Kidney (tissue), 13 donors: ENCODE measurements at regions not wholly inside any gene's neighbourhood (a gene's known extent, or its start where the extent isn't known, plus 50 kb on each side); places are given as distances from the start of the nearest gene placed in this dataset.
A peak's percentile ranks its signal among the peaks of the same experiment; 100 is the strongest.

ENCODE experiments used
- DNase-seq, 5 donors: peaks; one replicate each; pipeline ENCODE4 v3.0.0-alpha.2; 2013 to 2020
- FAIRE-seq: peaks from 2 replicates; lab custom pipeline; 2012; peaks lifted over from hg19 to GRCh38; lab: Jason Lieb, UNC
- H3K27ac ChIP-seq, 2 donors: one replicate each; pipeline ENCODE4 v1.7.0; 2013; ENCODE audit warnings: low read depth in 2 of 2, low read length in 2 of 2, inconsistent platforms in 1 of 2
- H3K27me3 ChIP-seq: one replicate; pipeline ENCODE4 v1.7.1; 2013; ENCODE audit warnings: low read length, inconsistent platforms; ENCODE audit not compliant: control insufficient read depth, insufficient read depth
- H3K36me3 ChIP-seq, 3 donors: one replicate each; pipeline versions ENCODE4 v1.7.0 to v1.7.1; 2013; ENCODE audit warnings: low read length in 3 of 3, control low read depth in 1 of 3, inconsistent platforms in 1 of 3; ENCODE audit not compliant: insufficient read depth in 3 of 3, control insufficient read depth in 2 of 3
- H3K4me1 ChIP-seq, 3 donors: one replicate each; pipeline versions ENCODE4 v1.7.0 to v1.7.1; 2013; ENCODE audit warnings: low read length in 3 of 3, inconsistent platforms in 1 of 3, low read depth in 1 of 3; ENCODE audit not compliant: control insufficient read depth in 2 of 3, insufficient read depth in 2 of 3
- H3K4me3 ChIP-seq, 3 donors: one replicate each; pipeline versions ENCODE4 v1.7.0 to v1.8.1; 2013; ENCODE audit warnings: low read length in 3 of 3, control low read depth in 1 of 3, inconsistent platforms in 1 of 3
- H3K9ac ChIP-seq, 3 donors: one replicate each; pipeline versions ENCODE4 v1.7.0 to v1.7.1; 2013; ENCODE audit warnings: low read length in 3 of 3, control low read depth in 1 of 3, inconsistent platforms in 1 of 3
- H3K9me3 ChIP-seq, 3 donors: one replicate each; pipeline versions ENCODE4 v1.7.0 to v1.7.1; 2013; ENCODE audit warnings: low read length in 3 of 3, control low read depth in 1 of 3, inconsistent platforms in 1 of 3; ENCODE audit not compliant: control insufficient read depth in 2 of 3, insufficient read depth in 1 of 3
- CTCF ChIP-seq: IDR thresholded peaks from 3 replicates; pipeline ENCODE4 v1.5.1; 2012; ENCODE audit warnings: mild to moderate bottlenecking, moderate library complexity, borderline replicate concordance; ENCODE audit not compliant: insufficient read depth; ENCODE audit errors: extremely low read depth
- intact Hi-C: fragments of 100-400 bp; cut with DNase I; formaldehyde crosslinking; loops from one replicate; pipeline ENCODE4 v1.11.1; 2022
- donor health status: control.
- donor health status: control.
- donor health status: control.
- donor health status: control.
- donor health status: control.
- donor health status: DM: yes; HTN: yes; CAD: no.
- donor health status: Normal renal cell carcinoma (clear cell type).

- no peak overlapping the region for H3K27ac ChIP-seq
- H3K27me3 ChIP-seq, result no peaks in the 10 kb centered on the region
- H3K4me1 ChIP-seq, result peaks cover 0 to 9% (median 0%) of the 10 kb centered on the region in 3 donors
- H3K36me3 ChIP-seq, result no peaks in the 10 kb centered on the region
- FAIRE-seq, result no peak
- TF ChIP-seq CTCF, result no peak
- no peak for DNase-seq
- intact Hi-C loops, result no loop called here
- no peaks in the 10 kb centered on the region for H3K9me3 ChIP-seq
- H3K9ac ChIP-seq, result no peak overlapping the region
- H3K4me3 ChIP-seq, result no peak overlapping the region
Observed at GRCh38 chr2:204251158-204251997, 293.9 kb upstream of the PARD3B start.

- Histone ChIP-seq H3K4me3 (no peak overlapping the region), H3K9ac (no peak overlapping the region), H3K4me1 (peaks cover under 1 to 9% (median 5%) of the 10 kb centered on the region in 3 donors), H3K27ac (no peak overlapping the region), H3K9me3 (no peaks in the 10 kb centered on the region), H3K27me3 (no peaks in the 10 kb centered on the region), H3K36me3 (no peaks in the 10 kb centered on the region)
- no peak for TF ChIP-seq CTCF
- intact Hi-C loops, result no loop called here
- FAIRE-seq (no peak), DNase-seq (no peak)
Observed at GRCh38 chr2:204251998-204252376, 293.3 kb upstream of the PARD3B start.

GRCh38 chr2:204255071-204255470, 290.2 kb upstream of the PARD3B start:
- FAIRE-seq (no peak), DNase-seq (peak in 2 of 5 donors; percentile 29 to 34)
- H3K27ac ChIP-seq, result no peak overlapping the region
- H3K9me3 ChIP-seq, result no peaks in the 10 kb centered on the region
- TF ChIP-seq CTCF, result no peak
- intact Hi-C loops, result no loop called here
- no peak overlapping the region for H3K4me3 ChIP-seq
- H3K4me1 ChIP-seq, result peaks cover 5 to 9% (median 5%) of the 10 kb centered on the region in 3 donors
- no peak overlapping the region for H3K9ac ChIP-seq
- H3K27me3 ChIP-seq, result no peaks in the 10 kb centered on the region
- H3K36me3 ChIP-seq, result no peaks in the 10 kb centered on the region

GRCh38 chr2:204255526-204255925, 289.7 kb upstream of the PARD3B start:
- H3K9ac ChIP-seq, result no peak overlapping the region
- no peak overlapping the region for H3K27ac ChIP-seq
- no peak overlapping the region for H3K4me3 ChIP-seq
- H3K9me3 ChIP-seq, result no peaks in the 10 kb centered on the region
- peaks cover 5 to 11% (median 5%) of the 10 kb centered on the region in 3 donors for H3K4me1 ChIP-seq
- no peak for FAIRE-seq
- H3K27me3 ChIP-seq, result no peaks in the 10 kb centered on the region
- no peaks in the 10 kb centered on the region for H3K36me3 ChIP-seq
- TF ChIP-seq CTCF, result no peak
- intact Hi-C loops, result no loop called here
- peak in 2 of 5 donors; percentile 43 to 48 for DNase-seq
